ENCODE measurements at regions not wholly inside any gene's neighbourhood (a gene's known extent, or its start where the extent isn't known, plus 50 kb on each side); places are given as distances from the start of the nearest gene placed in this dataset.

- DNase-seq (ENCODE audit: unreplicated experiment), result no peak
- TF ChIP-seq, protein P1, sequence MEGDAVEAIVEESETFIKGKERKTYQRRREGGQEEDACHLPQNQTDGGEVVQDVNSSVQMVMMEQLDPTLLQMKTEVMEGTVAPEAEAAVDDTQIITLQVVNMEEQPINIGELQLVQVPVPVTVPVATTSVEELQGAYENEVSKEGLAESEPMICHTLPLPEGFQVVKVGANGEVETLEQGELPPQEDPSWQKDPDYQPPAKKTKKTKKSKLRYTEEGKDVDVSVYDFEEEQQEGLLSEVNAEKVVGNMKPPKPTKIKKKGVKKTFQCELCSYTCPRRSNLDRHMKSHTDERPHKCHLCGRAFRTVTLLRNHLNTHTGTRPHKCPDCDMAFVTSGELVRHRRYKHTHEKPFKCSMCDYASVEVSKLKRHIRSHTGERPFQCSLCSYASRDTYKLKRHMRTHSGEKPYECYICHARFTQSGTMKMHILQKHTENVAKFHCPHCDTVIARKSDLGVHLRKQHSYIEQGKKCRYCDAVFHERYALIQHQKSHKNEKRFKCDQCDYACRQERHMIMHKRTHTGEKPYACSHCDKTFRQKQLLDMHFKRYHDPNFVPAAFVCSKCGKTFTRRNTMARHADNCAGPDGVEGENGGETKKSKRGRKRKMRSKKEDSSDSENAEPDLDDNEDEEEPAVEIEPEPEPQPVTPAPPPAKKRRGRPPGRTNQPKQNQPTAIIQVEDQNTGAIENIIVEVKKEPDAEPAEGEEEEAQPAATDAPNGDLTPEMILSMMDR (IDR thresholded peaks at IDR 0.05; ENCODE audit: unreplicated experiment), result no peak
- no peaks in the 10 kb centered on the region for H3K36me3 Mint-ChIP-seq (ENCODE audit: insufficient read depth, unreplicated experiment)
- H3K27ac Mint-ChIP-seq (ENCODE audit: low read depth, unreplicated experiment), result no peak overlapping the region
- no TSS peak for BruUV-seq (replicated peaks)
- H3K9me3 Mint-ChIP-seq (ENCODE audit: unreplicated experiment), result no peaks in the 10 kb centered on the region
- CTCF ChIA-PET, result no interaction called here
- intact Hi-C loops (cut with micrococcal nuclease), result no loop called here
- peaks cover 21% of the 10 kb centered on the region for H3K4me1 Mint-ChIP-seq (ENCODE audit: insufficient read depth, unreplicated experiment)
- POLR2A ChIA-PET, result interaction anchor here (0.8 kb wide), 1 partner anchor 9 kb away, joined by 3 read pairs; no protein-coding TSS in a partner anchor
- H3K27me3 Mint-ChIP-seq (ENCODE audit: insufficient read depth, unreplicated experiment), result no peaks in the 10 kb centered on the region
- H3K4me3 Mint-ChIP-seq (ENCODE audit: unreplicated experiment), result no peak overlapping the region
These were observed 426.8 kb downstream of the SETD4 start for GRCh38 chr21:35633501-35633900.

- POLR2A ChIA-PET, result no interaction called here
- Mint-ChIP-seq H3K27me3 (ENCODE audit: insufficient read depth, unreplicated experiment) (no peaks in the 10 kb centered on the region), H3K36me3 (ENCODE audit: insufficient read depth, unreplicated experiment) (no peaks in the 10 kb centered on the region), H3K4me3 (ENCODE audit: unreplicated experiment) (no peak overlapping the region), H3K4me1 (ENCODE audit: insufficient read depth, unreplicated experiment) (peaks cover 20% of the 10 kb centered on the region), H3K27ac (ENCODE audit: low read depth, unreplicated experiment) (no peak overlapping the region), H3K9me3 (ENCODE audit: unreplicated experiment) (no peaks in the 10 kb centered on the region)
- intact Hi-C loops (cut with micrococcal nuclease), result no loop called here
- BruUV-seq (replicated peaks), result no TSS peak
- DNase-seq (ENCODE audit: unreplicated experiment), result no peak
- TF ChIP-seq, protein P1 (IDR thresholded peaks at IDR 0.05; ENCODE audit: unreplicated experiment), result no peak
- CTCF ChIA-PET, result interaction anchor here (0.6 kb wide), 1 partner anchor 198 kb away, joined by 3 read pairs; no protein-coding TSS in a partner anchor
These were observed 427.6 kb downstream of the SETD4 start for GRCh38 chr21:35632711-35633110.

GRCh38 chr21:35628316-35628715, 432.0 kb downstream of the SETD4 start:
- no TSS peak for BruUV-seq (replicated peaks)
- no peak for DNase-seq (ENCODE audit: unreplicated experiment)
- no peaks in the 10 kb centered on the region for H3K27me3 Mint-ChIP-seq (ENCODE audit: insufficient read depth, unreplicated experiment)
- no peak overlapping the region for H3K27ac Mint-ChIP-seq (ENCODE audit: low read depth, unreplicated experiment)
- POLR2A ChIA-PET, result no interaction called here
- TF ChIP-seq, protein P1 (IDR thresholded peaks at IDR 0.05; ENCODE audit: unreplicated experiment), result no peak
- no peaks in the 10 kb centered on the region for H3K9me3 Mint-ChIP-seq (ENCODE audit: unreplicated experiment)
- H3K36me3 Mint-ChIP-seq (ENCODE audit: insufficient read depth, unreplicated experiment), result no peaks in the 10 kb centered on the region
- CTCF ChIA-PET, result interaction anchor here (1.6 kb wide), 1 partner anchor 312 kb away, joined by 6 read pairs; no protein-coding TSS in a partner anchor
- no peak overlapping the region for H3K4me3 Mint-ChIP-seq (ENCODE audit: unreplicated experiment)
- intact Hi-C loops (cut with micrococcal nuclease), result no loop called here
- no peaks in the 10 kb centered on the region for H3K4me1 Mint-ChIP-seq (ENCODE audit: insufficient read depth, unreplicated experiment)

- TF ChIP-seq, protein P1 (IDR thresholded peaks at IDR 0.05; ENCODE audit: unreplicated experiment), result no peak
- no TSS peak for BruUV-seq (replicated peaks)
- intact Hi-C loops (cut with micrococcal nuclease), result no loop called here
- DNase-seq (ENCODE audit: unreplicated experiment), result no peak
- POLR2A ChIA-PET, result no interaction called here
- H3K4me1 Mint-ChIP-seq (ENCODE audit: insufficient read depth, unreplicated experiment), result no peaks in the 10 kb centered on the region
- CTCF ChIA-PET, result interaction anchor here (1.6 kb wide), 1 partner anchor 313 kb away, joined by 6 read pairs; no protein-coding TSS in a partner anchor
- H3K27me3 Mint-ChIP-seq (ENCODE audit: insufficient read depth, unreplicated experiment), result no peaks in the 10 kb centered on the region
- no peak overlapping the region for H3K4me3 Mint-ChIP-seq (ENCODE audit: unreplicated experiment)
- no peaks in the 10 kb centered on the region for H3K36me3 Mint-ChIP-seq (ENCODE audit: insufficient read depth, unreplicated experiment)
- no peak overlapping the region for H3K27ac Mint-ChIP-seq (ENCODE audit: low read depth, unreplicated experiment)
- no peaks in the 10 kb centered on the region for H3K9me3 Mint-ChIP-seq (ENCODE audit: unreplicated experiment)
These were observed 432.9 kb downstream of the SETD4 start for GRCh38 chr21:35627462-35627861.

Data from MCF 10A (cell line).